Neutrophil (primary cell): ENCODE measurements at regions not wholly inside any gene's neighbourhood (a gene's known extent, or its start where the extent isn't known, plus 50 kb on each side); places are given as distances from the start of the nearest gene placed in this dataset.

Source experiments
- H3K27ac ChIP-seq: fragments of 200-600 bp; sonication (generic); 2 replicates; pipeline ENCODE4 v1.5.1; 2016; ENCODE audit warnings: mild to moderate bottlenecking, moderate library complexity
- H3K27me3 ChIP-seq: fragments of 200-600 bp; sonication (generic); 2 replicates; pipeline ENCODE4 v1.6.0; 2016; ENCODE audit warnings: mild to moderate bottlenecking
- H3K36me3 ChIP-seq: fragments of 200-600 bp; sonication (generic); 2 replicates; pipeline ENCODE4 v1.5.1; 2017
- H3K4me1 ChIP-seq, 2 experiments: fragments of 200-600 bp in 1 of 2; sonication (generic) in 1 of 2; 1 replicate in 1 of 2; 2 replicates in 1 of 2; pipeline versions ENCODE4 v1.5.1 to v1.6.1; 2013 to 2016; ENCODE audit warnings: low read depth in 1 of 2, low read length in 1 of 2, mild to moderate bottlenecking in 1 of 2, moderate library complexity in 1 of 2; ENCODE audit not compliant: control insufficient read depth in 1 of 2, insufficient read depth in 1 of 2
- H3K4me3 ChIP-seq, 2 experiments: fragments of 200-600 bp in 1 of 2; sonication (generic) in 1 of 2; 1 replicate in 1 of 2; 2 replicates in 1 of 2; pipeline ENCODE4 v1.5.1; 2013 to 2016; ENCODE audit warnings: low read depth in 1 of 2, low read length in 1 of 2, mild to moderate bottlenecking in 1 of 2, moderate library complexity in 1 of 2
- H3K9me3 ChIP-seq: fragments of 200-600 bp; sonication (generic); 2 replicates; pipeline ENCODE4 v1.5.1; 2016
- TF ChIP-seq, protein P1 (sequence below): fragments of 200-600 bp; sonication (generic); IDR thresholded peaks from 2 replicates; pipeline ENCODE4 v1.5.1; 2016; ENCODE audit warnings: antibody characterized with exemption

DNA sequence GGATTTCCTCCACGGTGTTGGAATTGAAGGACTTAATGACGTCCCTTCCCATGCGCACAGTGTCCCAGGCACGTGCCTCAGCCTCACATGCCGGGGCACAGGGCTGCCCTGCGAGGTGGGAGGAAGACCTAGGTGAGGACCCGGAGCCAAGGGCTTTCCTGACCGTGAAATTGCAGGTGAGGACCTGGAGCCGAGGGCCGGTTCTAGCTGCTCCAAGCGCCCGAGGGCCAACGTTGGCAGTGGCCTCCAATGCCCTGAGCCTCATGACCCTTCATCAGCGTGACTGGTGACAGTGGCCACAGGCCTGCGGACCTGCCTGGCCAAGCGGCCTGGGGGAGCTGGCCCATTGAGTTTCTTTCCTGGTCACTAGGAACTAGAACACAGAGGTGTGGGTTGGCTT, 338.2 kb upstream of the MYT1L start:
- Histone ChIP-seq H3K9me3 (no peaks in the 10 kb centered on the region), H3K4me3 (no peak overlapping the region), H3K27ac (no peak overlapping the region), H3K36me3 (no peaks in the 10 kb centered on the region), H3K27me3 (no peaks in the 10 kb centered on the region), H3K4me1 (no peaks in the 10 kb centered on the region)
- TF ChIP-seq, protein P1, sequence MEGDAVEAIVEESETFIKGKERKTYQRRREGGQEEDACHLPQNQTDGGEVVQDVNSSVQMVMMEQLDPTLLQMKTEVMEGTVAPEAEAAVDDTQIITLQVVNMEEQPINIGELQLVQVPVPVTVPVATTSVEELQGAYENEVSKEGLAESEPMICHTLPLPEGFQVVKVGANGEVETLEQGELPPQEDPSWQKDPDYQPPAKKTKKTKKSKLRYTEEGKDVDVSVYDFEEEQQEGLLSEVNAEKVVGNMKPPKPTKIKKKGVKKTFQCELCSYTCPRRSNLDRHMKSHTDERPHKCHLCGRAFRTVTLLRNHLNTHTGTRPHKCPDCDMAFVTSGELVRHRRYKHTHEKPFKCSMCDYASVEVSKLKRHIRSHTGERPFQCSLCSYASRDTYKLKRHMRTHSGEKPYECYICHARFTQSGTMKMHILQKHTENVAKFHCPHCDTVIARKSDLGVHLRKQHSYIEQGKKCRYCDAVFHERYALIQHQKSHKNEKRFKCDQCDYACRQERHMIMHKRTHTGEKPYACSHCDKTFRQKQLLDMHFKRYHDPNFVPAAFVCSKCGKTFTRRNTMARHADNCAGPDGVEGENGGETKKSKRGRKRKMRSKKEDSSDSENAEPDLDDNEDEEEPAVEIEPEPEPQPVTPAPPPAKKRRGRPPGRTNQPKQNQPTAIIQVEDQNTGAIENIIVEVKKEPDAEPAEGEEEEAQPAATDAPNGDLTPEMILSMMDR, result no peak

DNA sequence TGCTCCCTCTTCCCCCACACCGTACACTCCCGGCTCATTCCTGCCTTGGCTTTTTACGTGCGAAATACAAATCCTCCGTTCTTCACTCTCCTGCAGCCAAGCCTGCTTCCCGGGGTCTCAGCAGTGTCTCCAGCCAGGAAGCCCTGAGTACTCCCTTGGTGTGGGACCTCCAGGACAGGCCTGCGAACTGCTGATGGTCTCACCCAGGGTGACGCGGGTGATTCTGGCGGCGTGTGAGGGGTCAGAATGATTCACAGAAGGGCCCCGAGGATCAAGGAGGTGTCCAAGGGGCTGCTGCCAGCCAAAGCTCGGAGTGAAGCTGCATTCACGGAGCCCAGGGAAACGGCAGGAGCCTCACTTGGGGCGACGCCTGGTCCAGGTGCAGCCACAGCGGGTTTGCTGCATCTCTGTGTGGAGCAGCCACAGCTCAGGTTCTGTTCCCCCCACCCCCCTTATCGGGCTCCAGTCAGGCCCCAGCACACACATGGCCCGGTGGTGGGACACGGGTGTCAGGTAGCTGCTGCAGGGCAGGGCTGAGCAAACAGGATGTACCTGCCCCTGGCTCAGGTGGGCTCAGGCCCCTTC, 337.7 kb upstream of the MYT1L start:
- no peaks in the 10 kb centered on the region for H3K36me3 ChIP-seq
- H3K9me3 ChIP-seq, result no peaks in the 10 kb centered on the region
- TF ChIP-seq, protein P1, result no peak
- no peak overlapping the region for H3K4me3 ChIP-seq
- no peak overlapping the region for H3K27ac ChIP-seq
- H3K27me3 ChIP-seq, result no peaks in the 10 kb centered on the region
- H3K4me1 ChIP-seq, result no peaks in the 10 kb centered on the region

DNA sequence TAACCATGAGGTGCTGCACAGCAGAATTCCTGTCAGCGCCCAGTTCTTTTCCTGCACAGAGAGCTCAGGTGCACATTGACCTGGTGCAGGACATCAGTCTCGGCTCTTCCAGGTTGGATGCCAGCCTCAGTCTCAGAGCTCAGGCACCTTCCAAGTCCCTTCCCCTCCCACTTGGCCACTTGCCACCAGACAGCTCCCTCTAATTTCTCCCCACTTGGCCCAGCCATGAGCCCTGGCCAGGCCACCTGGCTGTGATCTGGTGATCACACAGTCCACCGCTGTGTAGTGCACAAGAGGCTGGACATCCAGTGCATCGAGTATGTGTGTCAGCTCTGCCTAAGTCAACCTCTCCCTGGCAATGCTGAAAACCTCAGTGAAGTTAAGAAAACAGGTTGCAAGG, 336.6 kb upstream of the MYT1L start:
- Histone ChIP-seq H3K9me3 (no peaks in the 10 kb centered on the region), H3K27ac (no peak overlapping the region), H3K4me3 (no peak overlapping the region), H3K36me3 (no peaks in the 10 kb centered on the region), H3K4me1 (no peaks in the 10 kb centered on the region), H3K27me3 (no peaks in the 10 kb centered on the region)
- TF ChIP-seq, protein P1, result no peak

DNA sequence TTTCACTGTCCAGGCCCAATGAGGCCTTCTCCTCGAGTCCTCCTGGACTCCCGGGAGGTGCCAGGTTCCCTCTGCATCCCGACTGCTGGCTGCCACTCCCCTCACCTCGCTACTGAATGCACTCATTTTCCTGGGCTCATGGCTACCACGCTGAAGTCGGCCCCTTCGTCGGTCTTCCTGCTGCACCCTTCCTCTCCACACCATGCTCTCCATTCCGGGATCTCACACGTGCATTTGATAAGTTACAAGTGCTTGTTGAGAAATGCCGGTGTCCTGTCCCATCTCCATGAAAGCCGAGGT, 334.7 kb upstream of the MYT1L start:
- H3K36me3 ChIP-seq, result no peaks in the 10 kb centered on the region
- no peak overlapping the region for H3K27ac ChIP-seq
- no peak overlapping the region for H3K4me3 ChIP-seq
- no peaks in the 10 kb centered on the region for H3K27me3 ChIP-seq
- H3K4me1 ChIP-seq, result no peaks in the 10 kb centered on the region
- TF ChIP-seq, protein P1, result no peak
- no peaks in the 10 kb centered on the region for H3K9me3 ChIP-seq

DNA sequence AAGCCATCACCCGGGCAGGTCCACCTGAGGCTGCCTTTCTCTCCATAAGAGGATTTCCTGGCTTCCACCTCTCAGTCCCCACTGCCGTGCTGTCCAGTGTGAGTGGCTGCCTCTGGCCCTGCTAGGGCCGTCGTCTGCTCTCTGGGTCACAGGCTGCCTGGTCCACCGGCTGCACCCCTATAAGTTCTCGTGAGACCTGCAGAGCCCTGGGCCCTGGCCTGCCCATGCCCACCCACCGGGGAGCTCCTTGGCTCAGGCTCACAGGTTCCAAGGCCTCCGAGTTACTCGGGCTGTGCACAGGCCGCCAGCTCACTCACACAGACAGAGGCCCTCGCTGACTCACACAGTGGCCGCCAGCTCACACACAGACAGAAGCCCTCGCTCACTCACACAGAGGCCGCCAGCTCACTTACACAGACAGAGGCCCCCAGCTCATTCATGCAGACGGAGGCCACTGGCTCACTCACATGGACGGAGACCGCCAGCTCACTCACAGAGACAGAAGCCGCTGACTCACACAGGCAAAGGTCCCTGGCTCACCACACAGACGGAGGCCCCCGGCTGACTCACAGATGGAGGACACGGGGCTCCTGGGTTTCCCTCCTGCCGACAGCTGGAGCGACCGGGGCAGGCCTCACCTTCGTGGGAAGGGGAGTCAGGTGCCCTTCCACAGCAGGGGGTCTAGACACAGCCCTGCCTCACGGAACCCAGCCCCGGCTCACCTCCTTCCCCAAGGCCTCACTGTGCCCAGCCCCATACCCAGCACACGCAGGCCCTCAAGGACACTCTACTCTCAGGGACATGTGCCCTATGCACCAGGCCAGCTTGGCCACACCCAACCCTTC, 334.1 kb upstream of the MYT1L start:
- no peak overlapping the region for H3K4me3 ChIP-seq
- no peaks in the 10 kb centered on the region for H3K4me1 ChIP-seq
- no peaks in the 10 kb centered on the region for H3K9me3 ChIP-seq
- H3K36me3 ChIP-seq, result no peaks in the 10 kb centered on the region
- H3K27me3 ChIP-seq, result no peaks in the 10 kb centered on the region
- H3K27ac ChIP-seq, result no peak overlapping the region
- TF ChIP-seq, protein P1, result no peak
